Liver (tissue), 8 donors: ENCODE measurements at regions not wholly inside any gene's neighbourhood (a gene's known extent, or its start where the extent isn't known, plus 50 kb on each side); places are given as distances from the start of the nearest gene placed in this dataset.
A peak's percentile ranks its signal among the peaks of the same experiment; 100 is the strongest.
"Not testable (repeated sequence)": the region's sequence is repeated elsewhere in the genome, so short reads cannot be mapped to it uniquely, and the experiment has no call there.

Experiments
- DNase-seq: peaks from one replicate; pipeline ENCODE4 v3.0.0-alpha.2; 2017; ENCODE audit warnings: low spot score
- H3K27ac ChIP-seq, 2 donors: one replicate each; pipeline ENCODE4 v1.7.0; 2013; ENCODE audit warnings: inconsistent platforms in 2 of 2, low read length in 2 of 2, control low read depth in 1 of 2, low read depth in 1 of 2, mild to moderate bottlenecking in 1 of 2
- H3K27me3 ChIP-seq, 4 donors: one replicate each; pipeline versions ENCODE4 v1.6.1 to v1.7.0; 2013; ENCODE audit warnings: low read length in 3 of 4, inconsistent platforms in 1 of 4, mild to moderate bottlenecking in 1 of 4, moderate library complexity in 1 of 4; ENCODE audit not compliant: control insufficient read depth in 4 of 4, insufficient read depth in 4 of 4
- H3K36me3 ChIP-seq, 4 donors: one replicate each; pipeline versions ENCODE4 v1.6.1 to v1.7.0; 2013; ENCODE audit warnings: low read length in 3 of 4, mild to moderate bottlenecking in 3 of 4, low read depth in 1 of 4, moderate library complexity in 1 of 4; ENCODE audit not compliant: control insufficient read depth in 4 of 4, insufficient read depth in 3 of 4
- H3K4me1 ChIP-seq, 4 donors: one replicate each; pipeline versions ENCODE4 v1.6.1 to v1.7.0; 2013; ENCODE audit warnings: low read length in 3 of 4, mild to moderate bottlenecking in 3 of 4, moderate library complexity in 1 of 4; ENCODE audit not compliant: control insufficient read depth in 4 of 4, insufficient read depth in 4 of 4
- H3K4me3 ChIP-seq, 3 donors: one replicate each; pipeline versions ENCODE4 v1.6.1 to v1.7.0; 2013; ENCODE audit warnings: low read length in 3 of 3, control low read depth in 1 of 3, low read depth in 1 of 3, mild to moderate bottlenecking in 1 of 3
- H3K9ac ChIP-seq, 2 donors: one replicate each; pipeline ENCODE4 v1.7.0; 2013; ENCODE audit warnings: low read length in 2 of 2, mild to moderate bottlenecking in 2 of 2, moderate library complexity in 2 of 2, control low read depth in 1 of 2, low read depth in 1 of 2
- H3K9me3 ChIP-seq, 4 donors: one replicate each; pipeline versions ENCODE4 v1.6.1 to v1.7.0; 2013; ENCODE audit warnings: low read length in 3 of 4; ENCODE audit not compliant: control insufficient read depth in 4 of 4
- EGR1 ChIP-seq, 2 donors: IDR thresholded peaks; 2 replicates each; pipeline ENCODE4 v1.6.1; 2016 to 2018; ENCODE audit warnings: antibody characterized with exemption in 2 of 2, low read depth in 2 of 2
- FOXA1 ChIP-seq: IDR thresholded peaks from 2 replicates; pipeline ENCODE4 v1.6.1; 2016; ENCODE audit warnings: antibody characterized with exemption
- GABPA ChIP-seq, 2 donors: IDR thresholded peaks in 1 of 2; conservative IDR thresholded peaks in 1 of 2; 2 replicates each; pipeline ENCODE4 v1.6.1; 2016; ENCODE audit warnings: antibody characterized with exemption in 2 of 2, mild to moderate bottlenecking in 1 of 2, moderate library complexity in 1 of 2
- HNF4A ChIP-seq, 2 donors: conservative IDR thresholded peaks; 2 replicates each; pipeline ENCODE4 v1.6.1; 2016; ENCODE audit warnings: antibody characterized with exemption in 2 of 2, mild to moderate bottlenecking in 2 of 2
- HNF4G ChIP-seq: IDR thresholded peaks from 2 replicates; pipeline ENCODE4 v1.6.1; 2016; ENCODE audit warnings: antibody characterized with exemption
- JUND ChIP-seq, 2 donors: IDR thresholded peaks; 2 replicates each; pipeline ENCODE4 v1.6.1; 2016; ENCODE audit warnings: antibody characterized with exemption in 2 of 2
- RAD21 ChIP-seq, 2 donors: IDR thresholded peaks; 2 replicates each; pipeline ENCODE4 v1.6.1; 2016; ENCODE audit warnings: antibody characterized with exemption in 2 of 2, mild to moderate bottlenecking in 2 of 2
- RXRA ChIP-seq, 2 donors: IDR thresholded peaks; 2 replicates each; pipeline ENCODE4 v1.6.1; 2017 to 2018; ENCODE audit warnings: antibody characterized with exemption in 2 of 2, mild to moderate bottlenecking in 1 of 2
- SP1 ChIP-seq: IDR thresholded peaks from 2 replicates; pipeline ENCODE4 v1.6.1; 2018; ENCODE audit warnings: antibody characterized with exemption, mild to moderate bottlenecking
- WGBS: extraction: QIAGEN DNeasy Blood & Tissue Kit; methylation state at CpG from one replicate; pipeline ENCODE4 v1.1.7; 2013; 5-methylcytosine and 5-hydroxymethylcytosine counted together
- TF ChIP-seq, protein P1 (sequence below): IDR thresholded peaks from 2 replicates; pipeline ENCODE4 v1.6.1; 2016; ENCODE audit warnings: antibody characterized with exemption
- TF ChIP-seq, protein P2 (sequence below): IDR thresholded peaks from 2 replicates; pipeline ENCODE4 v1.6.1; 2016; ENCODE audit warnings: antibody characterized with exemption
- TF ChIP-seq, protein P3 (sequence below): fragments of 150-350 bp; IDR thresholded peaks from 2 replicates; pipeline ENCODE4 v1.5.1; 2017; ENCODE audit warnings: improper control_type of control experiment, low read depth, low read length; ENCODE audit not compliant: missing input control
- donor health status: healthy.
- donor health status: healthy.
- donor health status: healthy.
- donor health status: healthy.
- donor health status: healthy.

- TF ChIP-seq EGR1 (IDR thresholded peaks at IDR 0.05; ENCODE audit: low read depth in 2 of 2) (no peak), GABPA (IDR thresholded peaks at IDR 0.05 in 1 of 2, conservative IDR thresholded peaks at IDR 0.05 in 1 of 2) (no peak), HNF4A (conservative IDR thresholded peaks at IDR 0.05) (no peak), RAD21 (IDR thresholded peaks at IDR 0.05) (no peak), RXRA (IDR thresholded peaks at IDR 0.05) (no peak), SP1 (no peak), HNF4G (no peak), FOXA1 (no peak), JUND (IDR thresholded peaks at IDR 0.05) (no peak)
- TF ChIP-seq, protein P1, sequence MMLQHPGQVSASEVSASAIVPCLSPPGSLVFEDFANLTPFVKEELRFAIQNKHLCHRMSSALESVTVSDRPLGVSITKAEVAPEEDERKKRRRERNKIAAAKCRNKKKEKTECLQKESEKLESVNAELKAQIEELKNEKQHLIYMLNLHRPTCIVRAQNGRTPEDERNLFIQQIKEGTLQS = no peak
- TF ChIP-seq, protein P2, sequence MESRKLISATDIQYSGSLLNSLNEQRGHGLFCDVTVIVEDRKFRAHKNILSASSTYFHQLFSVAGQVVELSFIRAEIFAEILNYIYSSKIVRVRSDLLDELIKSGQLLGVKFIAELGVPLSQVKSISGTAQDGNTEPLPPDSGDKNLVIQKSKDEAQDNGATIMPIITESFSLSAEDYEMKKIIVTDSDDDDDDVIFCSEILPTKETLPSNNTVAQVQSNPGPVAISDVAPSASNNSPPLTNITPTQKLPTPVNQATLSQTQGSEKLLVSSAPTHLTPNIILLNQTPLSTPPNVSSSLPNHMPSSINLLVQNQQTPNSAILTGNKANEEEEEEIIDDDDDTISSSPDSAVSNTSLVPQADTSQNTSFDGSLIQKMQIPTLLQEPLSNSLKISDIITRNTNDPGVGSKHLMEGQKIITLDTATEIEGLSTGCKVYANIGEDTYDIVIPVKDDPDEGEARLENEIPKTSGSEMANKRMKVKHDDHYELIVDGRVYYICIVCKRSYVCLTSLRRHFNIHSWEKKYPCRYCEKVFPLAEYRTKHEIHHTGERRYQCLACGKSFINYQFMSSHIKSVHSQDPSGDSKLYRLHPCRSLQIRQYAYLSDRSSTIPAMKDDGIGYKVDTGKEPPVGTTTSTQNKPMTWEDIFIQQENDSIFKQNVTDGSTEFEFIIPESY = no peak
- no peaks in the 10 kb centered on the region for H3K9me3 ChIP-seq
- H3K4me3 ChIP-seq = no peak overlapping the region
- WGBS = 52% methylated on average over 5 of the region's 5 CpGs
- no peak overlapping the region for H3K27ac ChIP-seq
- no peaks in the 10 kb centered on the region for H3K36me3 ChIP-seq
- no peak overlapping the region for H3K9ac ChIP-seq
- H3K4me1 ChIP-seq = no peaks in the 10 kb centered on the region
- DNase-seq = no peak
- H3K27me3 ChIP-seq = no peaks in the 10 kb centered on the region
These were observed 133.8 kb upstream of the UBQLN2 start for GRCh38 chrX:56429581-56429980.

- H3K9me3 ChIP-seq, H3K4me1 ChIP-seq, H3K4me3 ChIP-seq, H3K27ac ChIP-seq, H3K27me3 ChIP-seq, H3K36me3 ChIP-seq, DNase-seq, H3K9ac ChIP-seq: not testable (repeated sequence)
- 87% methylated on average over 12 of the region's 12 CpGs for WGBS
These were observed 111.4 kb upstream of the UBQLN2 start for GRCh38 chrX:56451981-56452380.

DNA sequence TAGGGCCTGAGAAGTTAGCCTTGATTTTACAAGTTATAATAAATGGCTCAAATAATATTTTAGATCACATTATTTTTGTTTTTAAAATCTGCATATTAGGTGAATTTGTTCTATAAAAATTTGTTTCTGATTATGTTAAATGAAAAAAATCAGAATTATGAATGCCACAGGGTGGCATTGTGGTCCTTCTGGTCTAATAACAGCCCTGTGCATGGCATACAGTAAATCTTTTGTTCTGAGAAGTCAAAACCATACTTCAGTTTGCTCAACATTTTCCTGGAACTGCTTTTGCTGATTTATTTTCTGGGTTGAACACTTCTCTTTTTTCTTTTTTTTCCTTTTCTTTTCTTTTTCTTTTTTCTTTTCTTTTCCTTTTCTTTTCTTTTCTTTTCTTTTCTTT lies 101.0 kb upstream of the UBQLN2 start:
- Histone ChIP-seq H3K36me3 (no peaks in the 10 kb centered on the region), H3K9ac (no peak overlapping the region), H3K4me1 (no peaks in the 10 kb centered on the region), H3K4me3 (no peak overlapping the region), H3K27me3 (no peaks in the 10 kb centered on the region), H3K27ac (no peak overlapping the region), H3K9me3 (no peaks in the 10 kb centered on the region)
- TF ChIP-seq RAD21 (IDR thresholded peaks at IDR 0.05) (peak; percentile 52 to 76), RXRA (IDR thresholded peaks at IDR 0.05) (no peak)
- TF ChIP-seq, protein P3, sequence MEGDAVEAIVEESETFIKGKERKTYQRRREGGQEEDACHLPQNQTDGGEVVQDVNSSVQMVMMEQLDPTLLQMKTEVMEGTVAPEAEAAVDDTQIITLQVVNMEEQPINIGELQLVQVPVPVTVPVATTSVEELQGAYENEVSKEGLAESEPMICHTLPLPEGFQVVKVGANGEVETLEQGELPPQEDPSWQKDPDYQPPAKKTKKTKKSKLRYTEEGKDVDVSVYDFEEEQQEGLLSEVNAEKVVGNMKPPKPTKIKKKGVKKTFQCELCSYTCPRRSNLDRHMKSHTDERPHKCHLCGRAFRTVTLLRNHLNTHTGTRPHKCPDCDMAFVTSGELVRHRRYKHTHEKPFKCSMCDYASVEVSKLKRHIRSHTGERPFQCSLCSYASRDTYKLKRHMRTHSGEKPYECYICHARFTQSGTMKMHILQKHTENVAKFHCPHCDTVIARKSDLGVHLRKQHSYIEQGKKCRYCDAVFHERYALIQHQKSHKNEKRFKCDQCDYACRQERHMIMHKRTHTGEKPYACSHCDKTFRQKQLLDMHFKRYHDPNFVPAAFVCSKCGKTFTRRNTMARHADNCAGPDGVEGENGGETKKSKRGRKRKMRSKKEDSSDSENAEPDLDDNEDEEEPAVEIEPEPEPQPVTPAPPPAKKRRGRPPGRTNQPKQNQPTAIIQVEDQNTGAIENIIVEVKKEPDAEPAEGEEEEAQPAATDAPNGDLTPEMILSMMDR = peak; percentile 32
- DNase-seq = no peak
